Trophoblast cell (in vitro differentiated cells and primary cell): ENCODE measurements at regions not wholly inside any gene's neighbourhood (a gene's known extent, or its start where the extent isn't known, plus 50 kb on each side); places are given as distances from the start of the nearest gene placed in this dataset.

Experiments
- DNase-seq, 2 donors: peaks; one replicate each; pipeline ENCODE4 v3.0.0-alpha.2; 2016
- H2AFZ ChIP-seq: 2 replicates; pipeline ENCODE4 v1.6.1; 2013; ENCODE audit warnings: low read length, moderate library complexity, mild to moderate bottlenecking; ENCODE audit not compliant: insufficient read depth, poor library complexity
- H2AK5ac ChIP-seq: 2 replicates; pipeline ENCODE4 v1.6.1; 2013; ENCODE audit warnings: mild to moderate bottlenecking, low read length
- H2BK120ac ChIP-seq: 2 replicates; pipeline ENCODE4 v1.6.1; 2013; ENCODE audit warnings: low read length, mild to moderate bottlenecking, moderate library complexity; ENCODE audit not compliant: insufficient read depth, poor library complexity
- H2BK12ac ChIP-seq: 2 replicates; pipeline ENCODE4 v1.6.1; 2013; ENCODE audit warnings: mild to moderate bottlenecking, low read length, moderate library complexity
- H2BK5ac ChIP-seq: 2 replicates; pipeline ENCODE4 v1.6.1; 2013; ENCODE audit warnings: low read length, low read depth, moderate library complexity, mild to moderate bottlenecking; ENCODE audit not compliant: poor library complexity
- H3K14ac ChIP-seq: 2 replicates; pipeline ENCODE4 v1.6.1; 2013; ENCODE audit warnings: mild to moderate bottlenecking, low read length
- H3K18ac ChIP-seq: 2 replicates; pipeline ENCODE4 v1.6.1; 2013; ENCODE audit warnings: mild to moderate bottlenecking, low read length
- H3K23ac ChIP-seq: 2 replicates; pipeline ENCODE4 v1.6.1; 2013; ENCODE audit warnings: low read length
- H3K27ac ChIP-seq: 2 replicates; pipeline ENCODE4 v1.5.1; 2013; ENCODE audit warnings: low read depth, mild to moderate bottlenecking, inconsistent platforms, low read length, moderate library complexity
- H3K27me3 ChIP-seq: 2 replicates; pipeline ENCODE4 v1.6.1; 2013; ENCODE audit warnings: inconsistent platforms, mild to moderate bottlenecking, low read length, moderate library complexity; ENCODE audit not compliant: insufficient read depth
- H3K36me3 ChIP-seq, 2 experiments: 1 replicate in 1 of 2; 2 replicates in 1 of 2; pipeline ENCODE4 v1.6.1; 2013; ENCODE audit warnings: low read length in 2 of 2, mild to moderate bottlenecking in 2 of 2, moderate library complexity in 1 of 2; ENCODE audit not compliant: insufficient read depth in 2 of 2, control insufficient read depth in 1 of 2
- H3K4ac ChIP-seq: 2 replicates; pipeline ENCODE4 v1.6.1; 2013; ENCODE audit warnings: low read depth, mild to moderate bottlenecking, low read length, moderate library complexity
- H3K4me1 ChIP-seq, 2 experiments: 1 replicate in 1 of 2; 2 replicates in 1 of 2; pipeline ENCODE4 v1.6.1; 2013; ENCODE audit warnings: low read length in 2 of 2, mild to moderate bottlenecking in 2 of 2, moderate library complexity in 1 of 2; ENCODE audit not compliant: insufficient read depth in 2 of 2, control insufficient read depth in 1 of 2
- H3K4me2 ChIP-seq: 2 replicates; pipeline ENCODE4 v1.6.1; 2013; ENCODE audit warnings: inconsistent platforms, mild to moderate bottlenecking, low read length, moderate library complexity
- H3K4me3 ChIP-seq: 2 replicates; pipeline ENCODE4 v1.5.1; 2013; ENCODE audit warnings: mild to moderate bottlenecking, low read depth, low read length, inconsistent platforms
- H3K79me1 ChIP-seq: one replicate; pipeline ENCODE4 v1.6.1; 2013; ENCODE audit warnings: low read length
- H3K79me2 ChIP-seq: 2 replicates; pipeline ENCODE4 v1.6.1; 2013; ENCODE audit warnings: low read length, mild to moderate bottlenecking; ENCODE audit not compliant: control insufficient read depth, insufficient read depth, poor library complexity
- H3K9ac ChIP-seq: 2 replicates; pipeline ENCODE4 v1.6.1; 2013; ENCODE audit warnings: mild to moderate bottlenecking, low read length
- H3K9me3 ChIP-seq: 2 replicates; pipeline ENCODE4 v1.6.1; 2013; ENCODE audit warnings: low read depth, mild to moderate bottlenecking, control low read depth, inconsistent platforms, low read length; ENCODE audit not compliant: insufficient read depth
- H4K12ac ChIP-seq: 2 replicates; pipeline ENCODE4 v1.6.1; 2013; ENCODE audit warnings: low read depth, mild to moderate bottlenecking, low read length, moderate library complexity
- H4K8ac ChIP-seq: 2 replicates; pipeline ENCODE4 v1.6.1; 2013; ENCODE audit warnings: low read depth, mild to moderate bottlenecking, low read length, moderate library complexity
- H4K91ac ChIP-seq: one replicate; pipeline ENCODE4 v1.6.1; 2013; ENCODE audit warnings: low read depth, mild to moderate bottlenecking, low read length, moderate library complexity
- WGBS: extraction: QIAGEN DNeasy Blood & Tissue Kit; methylation state at CpG from one replicate; pipeline ENCODE4 v1.1.7; 2013; ENCODE audit warnings: missing lambda C conversion rate; ENCODE audit not compliant: insufficient read length, insufficient coverage; ENCODE audit errors: extremely low coverage; 5-methylcytosine and 5-hydroxymethylcytosine counted together

DNA sequence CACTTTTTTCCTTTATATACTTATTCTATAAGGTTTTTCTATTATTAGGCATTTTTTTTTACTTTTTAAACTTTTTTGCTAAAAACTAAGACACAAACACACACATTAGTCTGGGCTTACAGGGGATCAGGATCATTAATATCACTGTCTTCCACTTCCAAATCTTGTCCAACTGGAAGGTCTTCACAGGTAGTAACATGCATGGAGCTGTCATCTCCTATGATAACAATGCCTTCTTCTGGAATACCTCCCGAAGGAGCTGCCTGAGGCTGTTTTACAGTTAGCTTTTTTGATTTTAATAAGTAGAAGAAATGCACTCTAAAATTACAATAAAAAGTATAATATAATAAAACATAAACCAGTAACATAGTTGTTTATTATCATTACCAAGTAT lies 345.5 kb upstream of the PTGER4 start:
- Histone ChIP-seq H3K9me3 (peaks cover 2% of the 10 kb centered on the region), H3K36me3 (no peaks in the 10 kb centered on the region), H2AFZ (no peak overlapping the region), H3K4ac (no peak overlapping the region), H3K9ac (no peak overlapping the region), H3K18ac (no peak overlapping the region), H3K23ac (no peak overlapping the region), H2AK5ac (no peak overlapping the region), H2BK12ac (no peak overlapping the region), H3K4me1 (no peaks in the 10 kb centered on the region), H4K8ac (no peak overlapping the region), H3K79me2 (no peaks in the 10 kb centered on the region), H2BK5ac (no peak overlapping the region), H4K12ac (no peak overlapping the region), H3K79me1 (no peaks in the 10 kb centered on the region), H3K27me3 (no peaks in the 10 kb centered on the region), H3K4me3 (no peak overlapping the region), H3K4me2 (no peak overlapping the region), H3K27ac (no peak overlapping the region), H4K91ac (no peak overlapping the region), H3K14ac (no peak overlapping the region), H2BK120ac (no peak overlapping the region)
- no CpG with 5 or more reads among the region's 1 CpG for WGBS
- no peak for DNase-seq

DNA sequence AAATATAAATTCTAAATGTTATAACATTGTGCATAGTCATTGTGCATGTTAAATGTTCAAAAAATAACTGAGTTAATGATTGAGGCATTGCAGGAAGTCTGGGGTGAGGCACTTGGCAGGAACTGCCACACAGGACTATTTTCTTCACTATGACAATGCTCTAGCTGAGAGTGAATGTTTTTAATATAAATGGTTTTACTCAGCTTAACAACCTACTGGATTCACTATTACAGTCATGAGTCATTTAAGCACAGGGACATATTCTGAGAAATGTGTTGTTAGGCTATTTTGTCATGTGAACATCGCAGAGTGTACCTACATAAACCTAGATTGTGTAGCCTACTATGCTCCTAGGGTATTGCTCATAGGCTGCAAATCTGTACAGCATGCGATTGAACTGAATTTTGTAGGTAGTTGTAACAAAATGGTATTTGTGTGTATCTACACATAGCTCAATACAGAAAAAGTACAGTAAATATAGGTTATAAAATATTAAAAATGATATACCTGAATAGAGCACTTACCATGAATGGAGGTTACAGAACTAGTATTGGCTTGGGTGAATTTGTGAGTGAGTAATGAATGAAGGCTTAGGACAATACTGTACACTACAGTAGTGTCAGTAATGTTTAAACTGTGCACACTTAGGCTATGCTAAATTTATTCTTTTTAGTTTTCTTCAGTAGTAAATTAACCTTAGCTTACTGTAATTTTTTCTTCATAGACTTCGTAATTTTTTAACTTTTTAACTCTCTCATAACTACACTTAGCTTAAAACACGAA lies 346.1 kb upstream of the PTGER4 start:
- Histone ChIP-seq H2BK5ac (no peak overlapping the region), H3K4me3 (no peak overlapping the region), H3K9me3 (peaks cover 2% of the 10 kb centered on the region), H2AFZ (no peak overlapping the region), H3K18ac (no peak overlapping the region), H4K8ac (no peak overlapping the region), H3K4ac (no peak overlapping the region), H2AK5ac (no peak overlapping the region), H3K14ac (no peak overlapping the region), H3K79me1 (no peaks in the 10 kb centered on the region), H2BK120ac (no peak overlapping the region), H3K4me2 (no peak overlapping the region), H3K4me1 (no peaks in the 10 kb centered on the region), H4K91ac (no peak overlapping the region), H3K27me3 (no peaks in the 10 kb centered on the region), H2BK12ac (no peak overlapping the region), H3K79me2 (no peaks in the 10 kb centered on the region), H3K27ac (no peak overlapping the region), H4K12ac (no peak overlapping the region), H3K9ac (no peak overlapping the region), H3K23ac (no peak overlapping the region), H3K36me3 (no peaks in the 10 kb centered on the region)
- 100% methylated on average over 2 of the region's 4 CpGs for WGBS
- DNase-seq, result no peak

DNA sequence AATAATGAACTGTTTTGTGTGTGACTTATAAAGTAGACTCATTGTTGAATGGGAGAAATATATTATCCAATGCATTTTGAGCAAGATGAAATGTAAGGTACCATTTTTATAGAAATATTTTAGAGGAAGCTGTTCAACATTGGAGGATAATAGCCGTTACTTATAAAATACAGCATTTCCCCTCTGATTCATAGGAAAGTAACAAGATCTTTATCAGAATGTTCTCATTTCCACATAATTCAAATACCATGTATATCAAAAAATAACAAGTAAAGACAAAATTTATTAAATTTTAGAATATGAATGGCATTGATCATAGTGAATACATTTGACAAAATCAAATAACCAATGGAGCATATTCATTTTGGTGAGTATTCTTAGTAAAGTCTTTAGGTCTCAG lies 346.7 kb upstream of the PTGER4 start:
- Histone ChIP-seq H3K27ac (no peak overlapping the region), H2BK5ac (no peak overlapping the region), H3K4me2 (no peak overlapping the region)

DNA sequence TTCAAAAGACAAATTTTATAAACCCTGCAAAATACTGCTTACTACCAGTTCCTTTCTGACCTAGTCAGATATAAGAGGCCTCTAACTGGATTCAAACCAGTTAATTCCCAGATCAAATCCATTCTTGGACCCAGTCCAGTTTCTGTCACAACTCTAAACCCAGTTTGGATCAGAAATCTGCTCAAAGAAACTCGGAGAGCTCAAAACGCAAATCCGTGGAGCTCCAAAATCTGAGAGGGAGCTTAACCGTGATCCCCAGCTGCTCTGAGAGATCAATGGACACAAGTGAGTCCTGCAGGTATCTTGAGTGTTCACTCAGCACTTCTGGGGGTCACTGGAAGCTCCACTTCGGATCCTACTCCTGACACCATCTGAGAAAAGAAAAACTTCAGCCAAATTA lies 348.1 kb upstream of the PTGER4 start:
- Histone ChIP-seq H4K12ac (no peak overlapping the region), H3K79me1 (no peaks in the 10 kb centered on the region), H2BK5ac (no peak overlapping the region), H3K23ac (no peak overlapping the region), H2BK12ac (no peak overlapping the region), H3K36me3 (no peaks in the 10 kb centered on the region), H2AFZ (no peak overlapping the region), H3K9ac (no peak overlapping the region), H4K8ac (no peak overlapping the region), H3K27ac (no peak overlapping the region), H3K4me1 (no peaks in the 10 kb centered on the region), H3K79me2 (no peaks in the 10 kb centered on the region), H4K91ac (no peak overlapping the region), H3K9me3 (peaks cover 2% of the 10 kb centered on the region), H3K4ac (no peak overlapping the region), H3K4me3 (no peak overlapping the region), H3K27me3 (no peaks in the 10 kb centered on the region), H2BK120ac (no peak overlapping the region), H3K4me2 (no peak overlapping the region), H3K14ac (no peak overlapping the region), H2AK5ac (no peak overlapping the region), H3K18ac (no peak overlapping the region)
- no CpG with 5 or more reads among the region's 5 CpGs for WGBS
- DNase-seq, result no peak

More for the DNA sequence above, 346.7 kb upstream of the PTGER4 start:
- no peaks in the 10 kb centered on the region for H3K4me1 ChIP-seq
- H3K14ac ChIP-seq, result no peak overlapping the region
- no peak overlapping the region for H2BK120ac ChIP-seq
- H3K4ac ChIP-seq, result no peak overlapping the region
- WGBS, result no CpG with 5 or more reads among the region's 1 CpG
- H3K4me3 ChIP-seq, result no peak overlapping the region
- H3K23ac ChIP-seq, result no peak overlapping the region
- H3K36me3 ChIP-seq, result no peaks in the 10 kb centered on the region
- H3K27me3 ChIP-seq, result no peaks in the 10 kb centered on the region
- H2AK5ac ChIP-seq, result no peak overlapping the region
- no peak for DNase-seq
- no peak overlapping the region for H4K8ac ChIP-seq
- no peak overlapping the region for H4K12ac ChIP-seq
- H3K9ac ChIP-seq, result no peak overlapping the region
- H3K79me1 ChIP-seq, result no peaks in the 10 kb centered on the region
- H3K18ac ChIP-seq, result no peak overlapping the region
- no peak overlapping the region for H4K91ac ChIP-seq
- H3K9me3 ChIP-seq, result peaks cover 2% of the 10 kb centered on the region
- no peak overlapping the region for H2AFZ ChIP-seq
- H2BK12ac ChIP-seq, result no peak overlapping the region
- H3K79me2 ChIP-seq, result no peaks in the 10 kb centered on the region
